PC-3 (cell line): ENCODE measurements at regions not wholly inside any gene's neighbourhood (a gene's known extent, or its start where the extent isn't known, plus 50 kb on each side); places are given as distances from the start of the nearest gene placed in this dataset.

Experiments used
- ATAC-seq: fragments of 200-7000 bp; cut with Tn5 transposase; 2 replicates; pipeline ENCODE4 v1.9.1; 2020; ENCODE audit warnings: mild to moderate bottlenecking, moderate library complexity
- BruUV-seq: library from RNA; stranded (reverse); fragments of 400-500 nt; replicated peaks from 2 replicates; lab custom pipeline; 2021; lab: Mats Ljungman, UMichigan
- CTCF ChIA-PET: fragments of 300-600 bp; sonication (Branson Sonifier 250); formaldehyde crosslinking; loops from one replicate; lab custom pipeline; 2022; ENCODE audit warnings: antibody characterized with exemption; lab: Charles Lee
- POLR2A ChIA-PET: fragments of 300-600 bp; sonication (Branson Sonifier 250); formaldehyde crosslinking; loops from one replicate; lab custom pipeline; 2022; ENCODE audit warnings: antibody characterized with exemption; ENCODE audit not compliant: unreplicated experiment; lab: Charles Lee
- DNase-seq: peaks from one replicate; pipeline ENCODE4 v3.0.0-alpha.2; 2015
- H2AFZ ChIP-seq: fragments of 300-600 bp; sonication (generic); 2 replicates; pipeline ENCODE4 v1.6.0; 2016; ENCODE audit warnings: antibody characterized with exemption, low read length
- H3F3A ChIP-seq: fragments of 300-600 bp; sonication (generic); one replicate; pipeline ENCODE4 v1.6.0; 2017; ENCODE audit warnings: antibody characterized with exemption, low read length, control low read depth, mild to moderate bottlenecking; ENCODE audit not compliant: unreplicated experiment
- H3K27ac ChIP-seq: fragments of 300-600 bp; sonication (generic); 2 replicates; pipeline ENCODE4 v1.5.1; 2016; ENCODE audit warnings: mild to moderate bottlenecking, low read length
- H3K27me3 ChIP-seq: fragments of 300-600 bp; sonication (generic); 2 replicates; pipeline ENCODE4 v1.6.1; 2016; ENCODE audit warnings: low read length, mixed read lengths
- H3K36me3 ChIP-seq: fragments of 300-600 bp; sonication (generic); 2 replicates; pipeline ENCODE4 v1.6.1; 2016; ENCODE audit warnings: low read depth, mixed run types, low read length, mixed read lengths
- H3K4me1 ChIP-seq: fragments of 300-600 bp; sonication (generic); 2 replicates; pipeline ENCODE4 v1.5.1; 2016; ENCODE audit warnings: low read length; ENCODE audit not compliant: insufficient read depth
- H3K4me2 ChIP-seq: fragments of 300-600 bp; sonication (generic); 2 replicates; pipeline ENCODE4 v1.6.0; 2016; ENCODE audit warnings: low read length
- H3K4me3 ChIP-seq: fragments of 300-600 bp; sonication (generic); 2 replicates; pipeline ENCODE4 v1.5.1; 2016; ENCODE audit warnings: mild to moderate bottlenecking, low read length, mixed read lengths
- H3K79me2 ChIP-seq: fragments of 300-600 bp; sonication (generic); 2 replicates; pipeline ENCODE4 v1.6.1; 2017; ENCODE audit warnings: low read length, mixed read lengths
- H3K9ac ChIP-seq: fragments of 300-600 bp; sonication (generic); 2 replicates; pipeline ENCODE4 v1.6.0; 2016; ENCODE audit warnings: mild to moderate bottlenecking, low read length
- H3K9me2 ChIP-seq: fragments of 300-600 bp; sonication (generic); replicated peaks from 2 replicates; pipeline ENCODE4 v1.6.1; 2016; ENCODE audit warnings: mixed run types, low read length, mixed read lengths
- H3K9me3 ChIP-seq: fragments of 300-600 bp; sonication (generic); 2 replicates; pipeline ENCODE4 v1.6.1; 2016; ENCODE audit warnings: low read length, mixed read lengths
- H4K20me1 ChIP-seq: fragments of 300-600 bp; sonication (generic); 2 replicates; pipeline ENCODE4 v1.6.1; 2016; ENCODE audit warnings: low read length, mixed read lengths
- EZH2 ChIP-seq: fragments of 300-600 bp; sonication (generic); IDR thresholded peaks from one replicate; pipeline ENCODE4 v1.6.1; 2017; ENCODE audit warnings: antibody characterized with exemption, mild to moderate bottlenecking, low read length; ENCODE audit not compliant: unreplicated experiment
- EZH2phosphoT487 ChIP-seq: fragments of 300-600 bp; sonication (generic); IDR thresholded peaks from 2 replicates; pipeline ENCODE4 v1.6.1; 2018; ENCODE audit warnings: mild to moderate bottlenecking, antibody characterized with exemption, low read length, borderline replicate concordance
- intact Hi-C: fragments of 100-400 bp; cut with micrococcal nuclease; formaldehyde crosslinking; loops from 2 replicates; pipeline ENCODE4 v1.9.0; 2023
- TF ChIP-seq, protein P1 (sequence below): fragments of 300-600 bp; sonication (generic); conservative IDR thresholded peaks from 2 replicates; pipeline ENCODE4 v1.5.1; 2017; ENCODE audit warnings: antibody characterized with exemption, low read depth, mild to moderate bottlenecking, low read length

DNA sequence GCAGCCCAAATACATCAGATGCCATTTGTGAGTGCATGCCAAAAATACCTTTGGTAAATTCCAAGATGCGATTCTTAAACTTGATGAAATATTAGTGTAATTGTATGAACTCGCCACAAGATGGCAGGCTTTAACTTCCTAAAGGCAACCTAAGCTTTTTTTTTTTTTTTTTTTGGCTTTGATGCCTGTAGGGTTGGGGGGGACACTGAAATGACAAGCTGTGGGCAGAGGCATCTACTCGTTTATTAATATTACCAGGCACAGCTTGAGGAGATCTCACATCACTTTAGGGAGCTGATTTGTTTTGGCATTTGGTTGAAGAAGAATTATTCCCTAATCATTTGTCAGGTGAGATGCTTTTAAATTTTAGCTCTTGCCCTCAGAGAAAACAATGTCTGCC, 126.7 kb upstream of the CCDC196 start:
- peak; percentile 70 for DNase-seq
- no TSS peak for BruUV-seq
- Histone ChIP-seq H3K4me3 (no peak overlapping the region), H3K9me2 (no peaks in the 10 kb centered on the region), H3K36me3 (no peaks in the 10 kb centered on the region), H3K27me3 (peaks cover 40% of the 10 kb centered on the region), H3K79me2 (no peaks in the 10 kb centered on the region), H3K4me1 (no peaks in the 10 kb centered on the region), H2AFZ (no peak overlapping the region), H3F3A (no peaks in the 10 kb centered on the region), H3K9me3 (no peaks in the 10 kb centered on the region), H3K27ac (no peak overlapping the region), H3K9ac (no peak overlapping the region), H4K20me1 (no peaks in the 10 kb centered on the region), H3K4me2 (no peak overlapping the region)
- POLR2A ChIA-PET: interaction anchor here (0.5 to 0.6 kb wide), 3 partner anchors 44 to 1050 kb away, joined by 4 to 10 read pairs (median 5); no protein-coding TSS in a partner anchor
- CTCF ChIA-PET: interaction anchor here (0.5 to 2.2 kb wide), 28 partner anchors 9 to 1345 kb away, joined by 3 to 67 read pairs (median 6); partner anchors contain the start of gene GPHN
- TF ChIP-seq EZH2phosphoT487 (no peak), EZH2 (no peak)
- TF ChIP-seq, protein P1, sequence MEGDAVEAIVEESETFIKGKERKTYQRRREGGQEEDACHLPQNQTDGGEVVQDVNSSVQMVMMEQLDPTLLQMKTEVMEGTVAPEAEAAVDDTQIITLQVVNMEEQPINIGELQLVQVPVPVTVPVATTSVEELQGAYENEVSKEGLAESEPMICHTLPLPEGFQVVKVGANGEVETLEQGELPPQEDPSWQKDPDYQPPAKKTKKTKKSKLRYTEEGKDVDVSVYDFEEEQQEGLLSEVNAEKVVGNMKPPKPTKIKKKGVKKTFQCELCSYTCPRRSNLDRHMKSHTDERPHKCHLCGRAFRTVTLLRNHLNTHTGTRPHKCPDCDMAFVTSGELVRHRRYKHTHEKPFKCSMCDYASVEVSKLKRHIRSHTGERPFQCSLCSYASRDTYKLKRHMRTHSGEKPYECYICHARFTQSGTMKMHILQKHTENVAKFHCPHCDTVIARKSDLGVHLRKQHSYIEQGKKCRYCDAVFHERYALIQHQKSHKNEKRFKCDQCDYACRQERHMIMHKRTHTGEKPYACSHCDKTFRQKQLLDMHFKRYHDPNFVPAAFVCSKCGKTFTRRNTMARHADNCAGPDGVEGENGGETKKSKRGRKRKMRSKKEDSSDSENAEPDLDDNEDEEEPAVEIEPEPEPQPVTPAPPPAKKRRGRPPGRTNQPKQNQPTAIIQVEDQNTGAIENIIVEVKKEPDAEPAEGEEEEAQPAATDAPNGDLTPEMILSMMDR: peak; percentile 84
- intact Hi-C loops: loop anchor here (1.0 to 10.0 kb wide), 3 partner anchors 44 to 778 kb away; no protein-coding TSS in a partner anchor
- peak; percentile 34 for ATAC-seq

- ChIA-PET CTCF (interaction anchor here (1.2 to 2.2 kb wide), 3 partner anchors 35 to 148 kb away, joined by 15 to 67 read pairs (median 17); partner anchors contain the start of gene GPHN), POLR2A (no interaction called here)
- ATAC-seq (no peak), DNase-seq (no peak)
- Histone ChIP-seq H3K4me2 (no peak overlapping the region), H3K36me3 (no peaks in the 10 kb centered on the region), H3K4me1 (no peaks in the 10 kb centered on the region), H3K27me3 (peaks cover 47% of the 10 kb centered on the region), H3K4me3 (no peak overlapping the region), H3F3A (no peaks in the 10 kb centered on the region), H3K9me3 (no peaks in the 10 kb centered on the region), H3K27ac (no peak overlapping the region), H4K20me1 (no peaks in the 10 kb centered on the region), H3K79me2 (no peaks in the 10 kb centered on the region), H3K9ac (no peak overlapping the region), H3K9me2 (no peaks in the 10 kb centered on the region), H2AFZ (no peak overlapping the region)
- intact Hi-C loops: no loop called here
- no peak for TF ChIP-seq EZH2phosphoT487
- TF ChIP-seq, protein P1: no peak
- no peak for TF ChIP-seq EZH2
- no TSS peak for BruUV-seq
Observed at GRCh38 chr14:66360366-66360926, 125.7 kb upstream of the CCDC196 start.

DNA sequence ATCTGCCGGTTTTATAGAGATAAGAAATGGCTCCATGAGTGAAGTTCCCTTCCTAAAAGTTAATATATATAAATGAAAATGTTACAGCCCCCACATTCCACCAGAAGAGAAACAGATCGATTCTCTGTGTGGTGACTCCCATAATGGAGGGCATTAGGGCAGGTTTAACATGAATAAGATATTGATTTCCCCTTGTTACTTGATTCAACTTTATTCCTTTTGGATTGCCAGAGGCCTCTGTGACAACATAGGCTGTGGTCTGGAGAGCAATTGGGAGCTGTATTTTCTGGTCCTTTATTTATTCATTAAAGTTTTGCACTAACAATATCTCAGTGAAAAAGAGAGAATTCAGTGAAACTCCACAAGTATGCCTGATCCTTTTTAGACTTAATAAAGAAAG, 125.2 kb upstream of the CCDC196 start:
- Histone ChIP-seq H3K4me1 (no peaks in the 10 kb centered on the region), H3K9me3 (no peaks in the 10 kb centered on the region), H3K9me2 (no peaks in the 10 kb centered on the region), H3K9ac (no peak overlapping the region), H4K20me1 (no peaks in the 10 kb centered on the region), H2AFZ (no peak overlapping the region), H3F3A (no peaks in the 10 kb centered on the region), H3K27me3 (peaks cover 52% of the 10 kb centered on the region), H3K27ac (no peak overlapping the region), H3K4me2 (no peak overlapping the region), H3K79me2 (no peaks in the 10 kb centered on the region), H3K36me3 (no peaks in the 10 kb centered on the region), H3K4me3 (no peak overlapping the region)
- ATAC-seq (no peak), DNase-seq (no peak)
- TF ChIP-seq, protein P1: no peak
- no peak for TF ChIP-seq EZH2
- no peak for TF ChIP-seq EZH2phosphoT487
- ChIA-PET POLR2A (no interaction called here), CTCF (no interaction called here)
- BruUV-seq: no TSS peak
- intact Hi-C loops: no loop called here
